Large intestine (tissue), 3 donors: ENCODE measurements at regions not wholly inside any gene's neighbourhood (a gene's known extent, or its start where the extent isn't known, plus 50 kb on each side); places are given as distances from the start of the nearest gene placed in this dataset.

Experiments
- DNase-seq, 2 donors: peaks; one replicate each; pipeline versions ENCODE4 v3.0.0 to v3.0.0-alpha.2; 2013
- H3K27ac ChIP-seq: one replicate; pipeline ENCODE4 v1.5.1; 2013; ENCODE audit warnings: low read length
- H3K27me3 ChIP-seq: 2 replicates; pipeline ENCODE4 v1.6.1; 2013; ENCODE audit warnings: low read length; ENCODE audit not compliant: control insufficient read depth, insufficient read depth
- H3K36me3 ChIP-seq: 2 replicates; pipeline ENCODE4 v1.6.1; 2013; ENCODE audit warnings: low read length; ENCODE audit not compliant: control insufficient read depth, insufficient read depth
- H3K4me1 ChIP-seq: one replicate; pipeline ENCODE4 v1.6.1; 2013; ENCODE audit warnings: low read length; ENCODE audit not compliant: control insufficient read depth, insufficient read depth
- H3K4me3 ChIP-seq: one replicate; pipeline ENCODE4 v1.5.1; 2013; ENCODE audit warnings: low read length
- H3K9me3 ChIP-seq: one replicate; pipeline ENCODE4 v1.6.1; 2013; ENCODE audit warnings: mild to moderate bottlenecking, low read depth, low read length, moderate library complexity; ENCODE audit not compliant: control insufficient read depth
- WGBS: methylation state at CpG from one replicate; pipeline ENCODE4 v1.1.5; 2013; ENCODE audit warnings: low lambda C conversion rate; ENCODE audit not compliant: insufficient coverage; 5-methylcytosine and 5-hydroxymethylcytosine counted together

DNA sequence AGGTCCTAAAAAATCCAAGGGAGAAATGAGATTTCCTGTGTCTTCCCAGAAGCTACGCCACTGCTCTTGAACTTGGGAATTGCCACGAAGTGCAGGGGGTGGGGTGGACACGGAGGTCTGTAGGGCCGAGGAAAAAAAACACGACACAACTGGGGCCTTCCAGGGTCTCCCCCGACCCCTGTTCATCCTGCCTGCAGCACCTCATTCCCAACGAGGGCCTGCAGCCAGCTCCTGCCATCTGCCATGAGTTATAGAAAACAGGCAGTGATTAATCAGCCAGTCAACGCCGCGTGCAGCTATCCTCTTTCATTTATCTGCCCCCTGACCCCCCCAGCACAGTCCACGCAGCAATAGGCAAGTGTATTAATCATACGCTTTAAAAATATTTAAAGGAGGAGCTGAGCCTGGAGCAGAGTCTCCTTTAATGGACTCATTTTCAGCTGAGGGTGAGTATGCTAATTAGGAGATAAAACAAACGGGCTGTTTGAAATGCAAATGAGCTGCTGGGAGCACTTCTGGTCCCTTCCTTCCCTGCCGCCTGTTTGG is 209.9 kb downstream of the TFCP2L1 start:
- no CpG with 5 or more reads among the region's 14 CpGs for WGBS
- Histone ChIP-seq H3K4me1 (peaks cover 12% of the 10 kb centered on the region), H3K36me3 (no peaks in the 10 kb centered on the region), H3K27me3 (peaks cover 86% of the 10 kb centered on the region), H3K27ac (no peak overlapping the region), H3K9me3 (no peaks in the 10 kb centered on the region), H3K4me3 (no peak overlapping the region)
- DNase-seq = peak; percentile 41 to 56

DNA sequence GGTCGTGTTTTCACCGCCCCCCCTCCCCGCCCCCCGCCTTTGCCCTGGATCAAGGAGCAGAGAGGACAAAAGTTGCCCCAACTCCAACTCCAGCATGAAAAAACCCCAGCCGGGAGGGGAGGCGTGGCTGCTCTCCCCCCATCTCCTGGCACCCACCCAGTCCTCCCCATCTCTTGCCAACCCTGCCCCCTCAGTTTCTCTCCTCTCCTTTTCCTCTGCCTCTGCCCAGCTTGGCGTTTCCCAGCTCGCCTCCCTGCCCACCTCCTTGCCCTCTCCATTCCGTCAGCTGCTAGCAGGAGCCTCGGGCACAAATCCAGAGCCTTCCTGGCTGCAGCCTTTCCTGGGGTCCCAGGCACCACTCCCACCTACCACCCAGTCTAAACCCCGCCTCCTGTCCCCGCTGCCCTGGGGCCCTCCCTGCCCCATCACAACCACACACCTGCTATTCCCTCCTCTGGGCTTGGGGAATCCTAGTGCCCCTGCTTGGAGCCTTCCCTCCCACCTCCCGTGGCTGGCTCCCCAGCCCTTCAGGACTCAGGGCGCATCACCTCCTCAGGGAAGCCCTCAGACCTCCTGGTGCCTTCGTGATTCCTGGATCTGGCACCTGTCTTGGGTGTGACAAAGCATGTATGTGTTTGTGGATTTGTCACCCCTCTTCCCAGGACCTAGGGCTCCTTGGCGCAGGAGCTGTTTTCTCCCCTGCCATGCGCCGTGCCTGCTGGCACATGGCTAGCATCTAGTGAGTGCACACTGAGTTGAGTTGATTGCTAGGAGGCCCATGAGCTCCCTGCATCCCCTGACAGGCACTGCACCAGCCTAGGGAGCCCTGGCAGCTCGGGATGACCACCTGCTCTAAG is 209.1 kb downstream of the TFCP2L1 start:
- WGBS = no CpG with 5 or more reads among the region's 19 CpGs
- no peak for DNase-seq
- H3K27me3 ChIP-seq = peaks cover 81% of the 10 kb centered on the region

DNA sequence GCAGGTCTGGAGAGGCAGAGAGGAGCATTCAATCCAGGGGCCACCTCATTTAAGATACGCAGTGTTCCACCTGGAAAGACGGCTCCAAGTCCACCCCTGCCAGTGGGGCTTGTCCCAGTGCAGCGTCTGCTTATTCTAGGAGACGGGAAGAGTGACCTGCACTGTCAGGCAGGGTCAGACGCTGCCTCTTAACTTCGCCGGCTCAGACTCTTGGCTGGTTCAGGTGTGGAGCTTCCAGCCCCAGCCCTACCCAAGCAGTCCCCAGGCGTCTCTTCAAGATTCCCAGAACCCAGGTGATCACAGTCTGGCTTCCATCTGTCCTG is 208.5 kb downstream of the TFCP2L1 start:
- no peaks in the 10 kb centered on the region for H3K36me3 ChIP-seq
- H3K4me3 ChIP-seq = no peak overlapping the region
- H3K9me3 ChIP-seq = no peaks in the 10 kb centered on the region
- peaks cover 76% of the 10 kb centered on the region for H3K27me3 ChIP-seq
- peaks cover 12% of the 10 kb centered on the region for H3K4me1 ChIP-seq
- DNase-seq = no peak
- no CpG with 5 or more reads among the region's 8 CpGs for WGBS
- no peak overlapping the region for H3K27ac ChIP-seq

More for the DNA sequence above, 209.1 kb downstream of the TFCP2L1 start:
- H3K36me3 ChIP-seq = no peaks in the 10 kb centered on the region
- peaks cover 12% of the 10 kb centered on the region for H3K4me1 ChIP-seq
- no peak overlapping the region for H3K27ac ChIP-seq
- H3K4me3 ChIP-seq = no peak overlapping the region
- H3K9me3 ChIP-seq = no peaks in the 10 kb centered on the region

DNA sequence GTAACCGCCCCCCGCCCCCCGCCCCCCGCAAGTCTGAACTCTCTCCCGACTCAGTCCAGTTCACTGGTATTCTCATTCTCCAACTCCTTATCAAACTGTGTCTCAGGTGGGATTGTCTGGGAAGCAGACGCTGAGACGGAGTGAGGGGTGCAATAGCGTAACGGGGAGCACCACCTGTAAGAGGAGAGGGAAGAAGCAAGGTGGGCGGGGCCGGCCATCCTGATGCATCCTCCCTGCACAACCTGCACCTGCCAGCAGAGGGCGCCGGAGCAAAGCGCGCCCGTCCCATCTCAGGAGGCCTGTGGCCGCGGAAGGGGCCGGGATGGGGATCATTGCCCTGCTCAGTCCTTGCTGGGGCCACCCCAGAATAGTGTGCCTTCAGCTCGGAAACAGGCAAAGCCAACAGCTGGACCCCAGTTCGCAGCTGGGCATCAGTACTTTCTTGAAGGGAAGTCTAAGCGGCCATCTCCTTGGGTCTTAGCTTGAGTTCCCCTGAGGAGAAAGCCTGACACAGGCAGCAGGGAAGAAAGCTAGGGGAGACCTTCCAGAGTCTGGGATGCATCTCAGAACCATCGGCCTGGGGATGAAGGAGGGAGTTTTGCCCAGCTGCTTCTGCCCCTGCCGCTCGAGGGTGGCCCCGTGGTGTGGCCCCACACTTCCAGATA is 208.0 kb downstream of the TFCP2L1 start:
- H3K36me3 ChIP-seq = no peaks in the 10 kb centered on the region
- no peak overlapping the region for H3K27ac ChIP-seq
- peaks cover 12% of the 10 kb centered on the region for H3K4me1 ChIP-seq
- no CpG with 5 or more reads among the region's 26 CpGs for WGBS
- no peak overlapping the region for H3K4me3 ChIP-seq
- H3K27me3 ChIP-seq = peaks cover 71% of the 10 kb centered on the region
- peak in 1 of 2 donors; percentile 32 for DNase-seq
- no peaks in the 10 kb centered on the region for H3K9me3 ChIP-seq

DNA sequence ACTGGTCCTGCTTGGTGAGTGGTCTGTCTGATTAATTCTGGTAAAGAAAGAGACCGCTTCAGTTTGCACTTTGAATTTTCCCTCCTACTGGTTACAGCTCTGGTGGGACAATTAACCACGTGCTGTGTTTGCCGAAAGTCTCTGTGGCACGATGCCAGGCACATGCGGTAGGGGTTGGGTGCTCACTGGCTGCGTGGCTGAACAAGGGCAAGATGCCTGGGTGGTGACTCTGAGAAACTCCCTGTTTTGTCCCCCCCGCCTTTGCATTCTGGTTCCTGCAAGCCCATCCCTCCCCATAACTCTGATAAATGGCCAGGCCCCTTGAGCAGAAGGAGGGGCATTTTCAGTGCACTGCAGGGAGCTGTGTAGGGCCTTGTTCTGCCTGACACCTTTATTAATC is 206.1 kb downstream of the TFCP2L1 start:
- no peak overlapping the region for H3K4me3 ChIP-seq
- no peak overlapping the region for H3K27ac ChIP-seq
- H3K36me3 ChIP-seq = no peaks in the 10 kb centered on the region
- no peaks in the 10 kb centered on the region for H3K9me3 ChIP-seq
- peaks cover 12% of the 10 kb centered on the region for H3K4me1 ChIP-seq
- no CpG with 5 or more reads among the region's 7 CpGs for WGBS
- peaks cover 55% of the 10 kb centered on the region for H3K27me3 ChIP-seq
- no peak for DNase-seq

DNA sequence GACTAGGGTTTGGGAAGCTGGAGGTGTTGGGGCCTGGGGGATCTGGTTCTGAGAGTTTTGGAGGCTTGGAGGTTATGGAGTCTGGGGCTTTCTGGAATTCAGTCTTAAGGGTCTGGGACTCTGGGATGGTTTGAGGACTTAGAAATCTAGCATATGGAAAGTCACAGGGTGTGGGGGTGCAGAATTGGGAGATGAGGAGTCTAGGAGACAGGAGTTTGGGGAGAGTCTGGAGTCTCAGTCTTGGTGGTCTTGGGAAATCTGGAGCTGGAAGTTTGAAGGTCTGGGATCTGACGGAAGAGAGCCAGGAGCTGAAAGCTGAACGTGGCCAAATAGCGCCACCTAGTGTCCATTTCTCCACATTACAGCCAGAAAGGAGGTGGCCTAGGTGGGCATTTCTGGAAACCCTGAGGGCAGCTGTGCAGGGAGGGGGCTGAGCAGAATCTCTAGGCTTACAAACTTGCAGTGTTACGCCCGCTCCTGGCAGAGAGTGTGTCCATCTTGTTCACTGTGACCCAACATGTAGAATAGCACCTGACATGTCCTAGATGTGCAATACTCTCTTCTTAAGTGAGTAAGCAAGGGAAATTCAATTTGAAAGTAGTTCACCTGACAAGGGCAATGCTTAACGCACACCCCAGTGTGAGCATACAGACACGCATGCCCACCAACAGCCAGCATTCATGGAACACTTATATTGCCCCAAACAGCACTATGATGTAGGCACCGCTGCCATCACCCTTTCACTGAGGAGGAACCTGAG is 204.8 kb downstream of the TFCP2L1 start:
- peak; percentile 28 to 37 for DNase-seq
- H3K27me3 ChIP-seq = peaks cover 42% of the 10 kb centered on the region
- no CpG with 5 or more reads among the region's 8 CpGs for WGBS

DNA sequence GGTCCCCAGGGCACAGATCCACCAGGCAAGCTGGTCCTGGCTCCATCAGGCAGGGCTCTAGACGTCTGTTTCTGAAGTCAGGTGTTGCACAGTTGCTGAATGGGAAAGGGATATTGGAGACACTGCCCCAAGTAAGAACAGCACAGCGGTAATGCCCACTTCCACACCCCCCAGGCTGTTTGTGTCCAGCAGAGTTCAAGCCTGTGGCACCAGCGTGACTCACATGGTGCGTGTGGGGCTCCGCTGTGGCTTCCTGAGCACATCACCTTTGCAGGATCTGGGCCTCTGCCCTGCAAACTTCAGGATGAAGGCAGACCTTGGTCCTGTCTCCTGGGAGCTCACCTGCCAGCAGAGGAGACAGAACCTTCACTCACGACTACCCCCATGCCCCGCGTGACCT is 203.3 kb downstream of the TFCP2L1 start:
- WGBS = no CpG with 5 or more reads among the region's 8 CpGs
- H3K36me3 ChIP-seq = no peaks in the 10 kb centered on the region

More for the DNA sequence above, 204.8 kb downstream of the TFCP2L1 start:
- no peak overlapping the region for H3K27ac ChIP-seq
- peaks cover 6% of the 10 kb centered on the region for H3K4me1 ChIP-seq
- no peaks in the 10 kb centered on the region for H3K36me3 ChIP-seq
- no peaks in the 10 kb centered on the region for H3K9me3 ChIP-seq
- no peak overlapping the region for H3K4me3 ChIP-seq

DNA sequence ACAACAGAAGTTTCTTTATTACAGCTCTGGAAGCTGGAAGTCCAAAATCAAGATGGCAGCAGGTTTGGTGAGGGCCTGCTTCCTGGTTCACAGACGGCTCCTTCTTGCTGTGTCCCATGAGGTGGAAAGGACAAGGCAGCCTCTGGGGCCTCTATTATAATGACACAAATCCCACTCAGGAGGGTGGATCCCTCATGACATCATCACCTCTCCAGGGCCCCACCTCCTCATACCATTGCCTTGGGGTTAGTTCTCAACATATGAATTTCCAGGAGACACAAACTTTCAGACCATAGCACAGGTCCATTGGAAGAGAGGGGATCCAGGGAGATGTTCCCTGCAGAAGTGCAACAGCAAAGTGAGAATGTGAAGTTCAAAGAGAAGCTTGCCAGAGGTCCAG is 202.8 kb downstream of the TFCP2L1 start:
- H3K27me3 ChIP-seq = peaks cover 28% of the 10 kb centered on the region
- WGBS = no CpG with 5 or more reads among the region's 1 CpG

More for the DNA sequence above, 203.3 kb downstream of the TFCP2L1 start:
- Histone ChIP-seq H3K27me3 (peaks cover 33% of the 10 kb centered on the region), H3K27ac (no peak overlapping the region), H3K4me1 (no peaks in the 10 kb centered on the region), H3K4me3 (no peak overlapping the region), H3K9me3 (no peaks in the 10 kb centered on the region)
- no peak for DNase-seq

DNA sequence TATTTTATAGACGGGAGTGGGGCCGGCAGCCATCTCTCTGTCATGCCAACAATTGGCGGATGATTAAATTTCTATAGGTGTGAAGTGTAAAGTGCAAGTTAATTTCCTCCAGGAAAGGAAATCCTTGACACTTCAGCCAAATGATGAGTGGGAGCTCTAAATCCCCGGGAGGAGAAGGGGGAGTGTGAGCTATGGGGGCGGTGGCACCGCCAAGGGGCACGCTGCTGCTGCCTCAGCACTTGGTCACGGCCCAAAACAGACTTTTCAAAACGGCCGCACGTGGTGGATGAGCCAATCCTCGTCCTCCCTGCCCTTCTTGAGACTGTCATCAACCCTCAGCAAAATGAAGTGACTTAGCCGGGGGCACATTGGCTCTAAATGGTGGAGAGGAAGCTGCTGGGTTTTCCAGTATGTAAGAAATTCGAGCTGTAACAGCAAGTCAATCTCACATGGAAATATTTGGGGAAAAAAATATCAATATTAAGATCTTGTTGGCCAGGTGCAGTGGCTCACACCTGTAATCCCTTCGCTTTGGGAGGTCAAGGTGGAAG is 200.8 kb downstream of the TFCP2L1 start:
- Histone ChIP-seq H3K36me3 (no peaks in the 10 kb centered on the region), H3K27me3 (peaks cover 14% of the 10 kb centered on the region), H3K4me3 (no peak overlapping the region), H3K4me1 (no peaks in the 10 kb centered on the region), H3K9me3 (no peaks in the 10 kb centered on the region), H3K27ac (no peak overlapping the region)
- no peak for DNase-seq
- no CpG with 5 or more reads among the region's 15 CpGs for WGBS

More for the DNA sequence above, 202.8 kb downstream of the TFCP2L1 start:
- Histone ChIP-seq H3K4me3 (no peak overlapping the region), H3K9me3 (no peaks in the 10 kb centered on the region), H3K36me3 (no peaks in the 10 kb centered on the region), H3K4me1 (no peaks in the 10 kb centered on the region), H3K27ac (no peak overlapping the region)
- DNase-seq = no peak

DNA sequence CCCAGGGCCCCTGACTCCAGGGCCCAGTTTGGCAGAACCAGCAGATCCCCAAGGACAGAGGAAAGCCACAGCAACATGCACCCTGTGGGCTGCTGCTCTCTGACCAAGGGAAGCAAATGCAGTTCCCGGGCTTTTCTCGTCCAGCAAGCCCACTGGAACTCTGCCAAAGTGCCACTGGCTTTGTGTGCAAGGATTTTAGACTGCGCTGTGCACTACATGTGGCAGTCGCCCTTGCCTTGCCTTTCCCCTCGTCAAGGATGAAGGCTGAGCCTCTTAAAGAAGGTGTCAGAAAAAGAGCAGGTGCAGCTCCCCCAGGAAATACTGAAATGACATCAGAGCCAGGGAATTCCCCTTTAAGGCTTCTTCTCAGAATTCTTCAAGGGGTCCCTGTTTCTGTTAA is 199.2 kb downstream of the TFCP2L1 start:
- Histone ChIP-seq H3K27ac (no peak overlapping the region), H3K36me3 (no peaks in the 10 kb centered on the region), H3K9me3 (no peaks in the 10 kb centered on the region), H3K4me1 (no peaks in the 10 kb centered on the region), H3K4me3 (no peak overlapping the region), H3K27me3 (peaks cover 6% of the 10 kb centered on the region)
- no CpG with 5 or more reads among the region's 5 CpGs for WGBS
- no peak for DNase-seq
